ENCODE measurements at regions not wholly inside any gene's neighbourhood (a gene's known extent, or its start where the extent isn't known, plus 50 kb on each side); places are given as distances from the start of the nearest gene placed in this dataset.

GRCh38 chr11:134791102-134791501 is 379.1 kb upstream of the B3GAT1 start:
- TF ChIP-seq CTCF (conservative IDR thresholded peaks at IDR 0.05; ENCODE audit: low read length) (no peak), EZH2phosphoT487 (IDR thresholded peaks at IDR 0.05; ENCODE audit: borderline replicate concordance) (no peak)

All from Loucy (cell line).